ENCODE measurements at regions not wholly inside any gene's neighbourhood (a gene's known extent, or its start where the extent isn't known, plus 50 kb on each side); places are given as distances from the start of the nearest gene placed in this dataset.

- H3K4me2 ChIP-seq (ENCODE audit: control insufficient read depth, insufficient read depth), result peak overlapping the region; percentile 45
- DNase-seq (ENCODE audit: low read depth, low spot score) (peak; percentile 50), ATAC-seq (peak; percentile 89), FAIRE-seq (peak; percentile 74)
- H3K9ac ChIP-seq (ENCODE audit: control insufficient read depth, insufficient read depth, low read length), result peak overlapping the region; percentile 18; the same call in 1 of the 2 replicates
- no peaks in the 10 kb centered on the region; the same call in 2 of the 3 replicates for H3K9me3 ChIP-seq (replicated peaks; ENCODE audit: control insufficient read depth, insufficient read depth, low read length)
- peak overlapping the region; percentile 49; the same call in 1 of the 2 replicates for H3K4me3 ChIP-seq
- SMC1A ChIA-PET (ENCODE audit: uncharacterized antibody, unreplicated experiment), result interaction anchor here (1.1 kb wide), 1 partner anchor 12 kb away, joined by 6 read pairs; no protein-coding TSS in a partner anchor
- in situ Hi-C loops (cut with MboI), result no loop called here
- peak overlapping the region; percentile 94 for H2AFZ ChIP-seq (ENCODE audit: control insufficient read depth, low read depth, low read length)
- intact Hi-C loops (cut with micrococcal nuclease; ENCODE audit: unreplicated experiment), result loop anchor here (2.0 kb wide), 1 partner anchor 14 kb away; no protein-coding TSS in a partner anchor
- CTCF ChIA-PET, result interaction anchor here (0.7 kb wide), 1 partner anchor 16 kb away, joined by 3 read pairs; no protein-coding TSS in a partner anchor
- RAD21 ChIA-PET (ENCODE audit: unreplicated experiment), result no interaction called here
- H3K27ac ChIP-seq (ENCODE audit: control insufficient read depth, insufficient read depth), result no peak overlapping the region
- H3K27me3 ChIP-seq (replicated peaks in 1 of 2; ENCODE audit: control insufficient read depth in 2 of 2, insufficient read depth in 2 of 2, low read length in 1 of 2), result no peaks in the 10 kb centered on the region; a peak in 1 of 4 replicates
- H3K4me1 ChIP-seq (ENCODE audit: control insufficient read depth, insufficient read depth, low read length), result no peaks in the 10 kb centered on the region
- BruUV-seq (replicated peaks), result TSS peak; percentile 100
- no peaks in the 10 kb centered on the region for H4K20me1 ChIP-seq (ENCODE audit: control insufficient read depth, insufficient read depth)
- H3K79me2 ChIP-seq (ENCODE audit: control insufficient read depth, insufficient read depth, low read length), result no peaks in the 10 kb centered on the region
- POLR2A ChIA-PET, result interaction anchor here (0.9 to 1.5 kb wide), 2 partner anchors 14 to 71 kb away, joined by 3 read pairs; no protein-coding TSS in a partner anchor
- no peaks in the 10 kb centered on the region for H3K36me3 ChIP-seq (ENCODE audit: control insufficient read depth in 2 of 2, insufficient read depth in 2 of 2, low read length in 1 of 2)
- WGBS (ENCODE audit: insufficient coverage, insufficient replicate concordance, low lambda C conversion rate, missing lambda C conversion rate), result 6% methylated on average over 40 of the region's 40 CpGs
- no peak for TF ChIP-seq MYC (IDR thresholded peaks at IDR 0.05; ENCODE audit: insufficient read depth, insufficient read length, insufficient replicate concordance, low read length, severe bottlenecking)
- no peak for TF ChIP-seq RAD21 (IDR thresholded peaks at IDR 0.05; ENCODE audit: insufficient read depth, low read depth, low read length)
- TF ChIP-seq MEF2A (IDR thresholded peaks at IDR 0.05; ENCODE audit: insufficient read depth, low read depth, low read length), result no peak
- peak; percentile 91 for TF ChIP-seq CREM (IDR thresholded peaks at IDR 0.05; ENCODE audit: low read depth)
- TF ChIP-seq, protein P1, sequence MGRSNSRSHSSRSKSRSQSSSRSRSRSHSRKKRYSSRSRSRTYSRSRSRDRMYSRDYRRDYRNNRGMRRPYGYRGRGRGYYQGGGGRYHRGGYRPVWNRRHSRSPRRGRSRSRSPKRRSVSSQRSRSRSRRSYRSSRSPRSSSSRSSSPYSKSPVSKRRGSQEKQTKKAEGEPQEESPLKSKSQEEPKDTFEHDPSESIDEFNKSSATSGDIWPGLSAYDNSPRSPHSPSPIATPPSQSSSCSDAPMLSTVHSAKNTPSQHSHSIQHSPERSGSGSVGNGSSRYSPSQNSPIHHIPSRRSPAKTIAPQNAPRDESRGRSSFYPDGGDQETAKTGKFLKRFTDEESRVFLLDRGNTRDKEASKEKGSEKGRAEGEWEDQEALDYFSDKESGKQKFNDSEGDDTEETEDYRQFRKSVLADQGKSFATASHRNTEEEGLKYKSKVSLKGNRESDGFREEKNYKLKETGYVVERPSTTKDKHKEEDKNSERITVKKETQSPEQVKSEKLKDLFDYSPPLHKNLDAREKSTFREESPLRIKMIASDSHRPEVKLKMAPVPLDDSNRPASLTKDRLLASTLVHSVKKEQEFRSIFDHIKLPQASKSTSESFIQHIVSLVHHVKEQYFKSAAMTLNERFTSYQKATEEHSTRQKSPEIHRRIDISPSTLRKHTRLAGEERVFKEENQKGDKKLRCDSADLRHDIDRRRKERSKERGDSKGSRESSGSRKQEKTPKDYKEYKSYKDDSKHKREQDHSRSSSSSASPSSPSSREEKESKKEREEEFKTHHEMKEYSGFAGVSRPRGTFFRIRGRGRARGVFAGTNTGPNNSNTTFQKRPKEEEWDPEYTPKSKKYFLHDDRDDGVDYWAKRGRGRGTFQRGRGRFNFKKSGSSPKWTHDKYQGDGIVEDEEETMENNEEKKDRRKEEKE (IDR thresholded peaks at IDR 0.05), result no peak
- TF ChIP-seq ZZZ3 (IDR thresholded peaks at IDR 0.05; ENCODE audit: control insufficient read depth, insufficient read length, low read depth), result no peak
- no peak for TF ChIP-seq ZNF622 (IDR thresholded peaks at IDR 0.05)
- no peak for TF ChIP-seq IRF4 (IDR thresholded peaks at IDR 0.05; ENCODE audit: low read depth, low read length)
- TF ChIP-seq RFX5 (IDR thresholded peaks at IDR 0.05; ENCODE audit: low read depth, low read length), result 0 out of 2 replicates have a peak, but pooled peaks have one; percentile 34
- TF ChIP-seq IKZF2 (IDR thresholded peaks at IDR 0.05), result peak in 1 of 2 experiments; percentile 47; a peak in 1 of 4 replicates
- TF ChIP-seq NBN (IDR thresholded peaks at IDR 0.05), result 0 out of 2 replicates have a peak, but pooled peaks have one; percentile 51
- TF ChIP-seq FOS (IDR thresholded peaks at IDR 0.05; ENCODE audit: borderline replicate concordance, extremely low read depth, insufficient read length), result no peak
- TF ChIP-seq POLR2A (IDR thresholded peaks at IDR 0.05; ENCODE audit: low read depth, low read length), result peak; percentile 84
- TF ChIP-seq, protein P2, sequence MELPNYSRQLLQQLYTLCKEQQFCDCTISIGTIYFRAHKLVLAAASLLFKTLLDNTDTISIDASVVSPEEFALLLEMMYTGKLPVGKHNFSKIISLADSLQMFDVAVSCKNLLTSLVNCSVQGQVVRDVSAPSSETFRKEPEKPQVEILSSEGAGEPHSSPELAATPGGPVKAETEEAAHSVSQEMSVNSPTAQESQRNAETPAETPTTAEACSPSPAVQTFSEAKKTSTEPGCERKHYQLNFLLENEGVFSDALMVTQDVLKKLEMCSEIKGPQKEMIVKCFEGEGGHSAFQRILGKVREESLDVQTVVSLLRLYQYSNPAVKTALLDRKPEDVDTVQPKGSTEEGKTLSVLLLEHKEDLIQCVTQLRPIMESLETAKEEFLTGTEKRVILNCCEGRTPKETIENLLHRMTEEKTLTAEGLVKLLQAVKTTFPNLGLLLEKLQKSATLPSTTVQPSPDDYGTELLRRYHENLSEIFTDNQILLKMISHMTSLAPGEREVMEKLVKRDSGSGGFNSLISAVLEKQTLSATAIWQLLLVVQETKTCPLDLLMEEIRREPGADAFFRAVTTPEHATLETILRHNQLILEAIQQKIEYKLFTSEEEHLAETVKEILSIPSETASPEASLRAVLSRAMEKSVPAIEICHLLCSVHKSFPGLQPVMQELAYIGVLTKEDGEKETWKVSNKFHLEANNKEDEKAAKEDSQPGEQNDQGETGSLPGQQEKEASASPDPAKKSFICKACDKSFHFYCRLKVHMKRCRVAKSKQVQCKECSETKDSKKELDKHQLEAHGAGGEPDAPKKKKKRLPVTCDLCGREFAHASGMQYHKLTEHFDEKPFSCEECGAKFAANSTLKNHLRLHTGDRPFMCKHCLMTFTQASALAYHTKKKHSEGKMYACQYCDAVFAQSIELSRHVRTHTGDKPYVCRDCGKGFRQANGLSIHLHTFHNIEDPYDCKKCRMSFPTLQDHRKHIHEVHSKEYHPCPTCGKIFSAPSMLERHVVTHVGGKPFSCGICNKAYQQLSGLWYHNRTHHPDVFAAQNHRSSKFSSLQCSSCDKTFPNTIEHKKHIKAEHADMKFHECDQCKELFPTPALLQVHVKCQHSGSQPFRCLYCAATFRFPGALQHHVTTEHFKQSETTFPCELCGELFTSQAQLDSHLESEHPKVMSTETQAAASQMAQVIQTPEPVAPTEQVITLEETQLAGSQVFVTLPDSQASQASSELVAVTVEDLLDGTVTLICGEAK (IDR thresholded peaks at IDR 0.05; ENCODE audit: borderline replicate concordance), result peak; percentile 62; the same call in 1 of the 2 replicates
- TF ChIP-seq ZBED1 (IDR thresholded peaks at IDR 0.05; ENCODE audit: borderline replicate concordance), result peak; percentile 99
- no peak for TF ChIP-seq SIN3A (IDR thresholded peaks at IDR 0.05; ENCODE audit: low read depth, low read length)
Measured at GRCh38 chr1:148388260-148389026, 94.7 kb downstream of the PPIAL4G start.
